NCI-H1105 (cell line): ENCODE measurements at regions not wholly inside any gene's neighbourhood (a gene's known extent, or its start where the extent isn't known, plus 50 kb on each side); places are given as distances from the start of the nearest gene placed in this dataset.
"Not testable (repeated sequence)": the region's sequence is repeated elsewhere in the genome, so short reads cannot be mapped to it uniquely, and the experiment has no call there.

Experiments used
- DNase-seq: peaks from one replicate; lab custom pipeline; 2025; lab: John Stamatoyannopoulos, UW

- no peak for DNase-seq
Observed at GRCh38 chr4:26208237-26208994, 112.4 kb upstream of the RBPJ start.

DNA sequence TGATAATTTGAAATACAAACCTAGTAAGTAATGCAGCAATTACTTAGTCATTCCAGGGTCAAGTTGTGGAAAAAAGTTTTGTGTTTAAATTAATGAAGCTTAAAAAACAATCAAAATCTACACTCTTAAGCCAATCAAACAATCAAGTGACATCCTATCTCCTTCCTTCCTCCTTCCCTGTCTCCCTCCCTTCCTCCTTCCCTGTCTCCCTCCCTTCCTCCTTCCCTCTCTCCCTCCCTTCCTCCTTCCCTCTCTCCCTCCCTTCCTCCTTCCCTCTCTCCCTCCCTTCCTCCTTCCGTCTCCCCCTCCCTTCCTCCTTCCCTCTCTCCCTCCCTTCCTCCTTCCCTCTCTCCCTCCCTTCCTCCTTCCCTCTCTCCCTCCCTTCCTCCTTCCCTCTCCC, 111.4 kb upstream of the RBPJ start:
- DNase-seq, result not testable (repeated sequence)

- no peak for DNase-seq
Observed at GRCh38 chr4:26212528-26212927, 108.3 kb upstream of the RBPJ start.

DNA sequence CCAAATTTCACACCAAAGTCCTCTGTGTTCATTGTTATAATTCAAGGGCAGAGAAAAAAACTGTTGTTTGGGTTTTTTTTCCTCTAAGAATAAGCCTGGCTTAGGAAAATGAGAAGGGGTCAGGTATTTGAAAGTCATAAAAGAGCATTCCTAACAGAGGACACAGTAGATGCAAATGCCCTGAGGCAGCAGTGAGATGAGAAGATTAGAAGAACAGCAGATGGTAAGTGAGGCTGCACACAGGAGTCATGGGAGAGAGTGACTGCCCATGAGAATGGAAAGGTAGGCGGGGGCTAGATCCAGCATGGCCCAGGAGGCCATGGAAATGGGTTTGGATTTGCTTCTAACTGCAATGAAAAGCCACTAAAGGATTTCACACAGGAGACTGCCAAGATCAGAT, 107.5 kb upstream of the RBPJ start:
- no peak for DNase-seq

DNA sequence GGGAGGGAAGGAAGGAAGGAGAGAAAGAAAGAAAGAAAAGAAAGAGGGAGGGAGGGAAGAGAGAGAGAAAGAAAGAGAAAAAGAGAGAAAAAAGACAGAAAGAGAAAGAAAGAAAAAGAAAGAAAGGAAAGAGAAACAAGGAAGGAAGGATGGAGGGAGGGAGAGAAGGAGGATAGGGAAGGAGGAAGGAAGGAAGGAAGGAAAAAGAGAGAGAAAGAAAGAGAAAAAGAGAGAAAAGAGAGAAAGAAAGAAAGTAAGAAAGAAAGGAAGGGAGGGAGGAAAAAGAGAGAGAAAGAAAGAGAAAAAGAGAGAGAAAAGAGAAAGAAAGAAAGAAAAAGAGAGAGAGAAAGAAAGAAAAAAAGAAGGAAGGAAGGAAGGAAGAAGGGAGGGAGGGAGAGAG, 105.8 kb upstream of the RBPJ start:
- DNase-seq, result no peak

- DNase-seq, result no peak
Observed at GRCh38 chr4:26215725-26216124, 105.1 kb upstream of the RBPJ start.

DNA sequence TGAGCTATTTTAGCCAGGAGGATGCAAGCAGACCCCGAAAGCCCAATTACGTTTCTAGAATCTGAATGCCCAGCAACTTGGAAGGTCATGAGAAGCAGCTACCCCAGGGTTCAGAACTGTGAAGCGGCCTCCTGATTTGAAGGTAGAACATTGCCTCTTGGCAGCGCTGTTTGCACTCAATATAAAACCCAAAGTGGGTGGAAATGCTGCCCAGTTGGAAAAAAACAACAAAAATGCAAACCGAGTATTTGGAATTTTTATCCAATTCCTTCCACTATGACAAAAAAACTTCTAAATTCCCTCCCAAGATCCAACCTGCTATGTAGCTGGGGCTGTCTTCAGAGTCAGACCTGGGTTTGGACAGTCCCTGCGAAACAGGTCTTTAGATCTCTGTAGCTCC, 103.3 kb upstream of the RBPJ start:
- DNase-seq, result no peak

DNA sequence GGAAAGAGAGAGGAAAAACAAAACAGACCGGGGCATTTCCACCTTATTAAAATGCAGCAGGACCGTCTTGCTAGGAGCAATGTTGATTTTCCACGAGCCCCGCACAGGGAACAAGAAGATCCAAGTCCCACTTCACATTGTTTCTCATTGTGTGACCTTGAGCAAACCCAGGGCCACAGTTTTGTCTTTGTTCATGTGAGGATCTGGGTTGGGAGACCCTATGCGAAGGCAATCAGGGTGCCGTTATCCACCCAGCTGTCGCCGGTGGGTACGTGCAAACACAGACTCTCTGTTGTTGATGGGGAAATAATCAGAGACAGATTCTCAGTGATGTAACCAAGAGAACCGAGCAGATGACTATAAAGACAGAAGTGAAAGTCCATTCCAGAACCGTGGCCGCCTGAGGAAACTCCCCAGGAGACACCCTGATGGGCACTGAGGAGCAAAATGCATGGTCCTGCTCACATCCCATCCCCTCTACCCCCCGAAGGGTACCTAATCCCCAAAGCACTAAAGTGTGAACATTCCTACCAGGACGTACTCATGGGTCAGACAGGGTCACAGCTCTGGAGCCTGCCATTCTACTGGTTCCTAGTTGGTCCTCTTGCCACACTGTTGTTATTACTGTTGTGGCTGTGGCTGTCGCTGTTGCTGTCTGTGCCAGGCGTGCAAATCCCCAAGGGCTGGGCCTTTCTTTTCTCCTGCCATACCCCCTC, 102.7 kb upstream of the RBPJ start:
- DNase-seq, result no peak

DNA sequence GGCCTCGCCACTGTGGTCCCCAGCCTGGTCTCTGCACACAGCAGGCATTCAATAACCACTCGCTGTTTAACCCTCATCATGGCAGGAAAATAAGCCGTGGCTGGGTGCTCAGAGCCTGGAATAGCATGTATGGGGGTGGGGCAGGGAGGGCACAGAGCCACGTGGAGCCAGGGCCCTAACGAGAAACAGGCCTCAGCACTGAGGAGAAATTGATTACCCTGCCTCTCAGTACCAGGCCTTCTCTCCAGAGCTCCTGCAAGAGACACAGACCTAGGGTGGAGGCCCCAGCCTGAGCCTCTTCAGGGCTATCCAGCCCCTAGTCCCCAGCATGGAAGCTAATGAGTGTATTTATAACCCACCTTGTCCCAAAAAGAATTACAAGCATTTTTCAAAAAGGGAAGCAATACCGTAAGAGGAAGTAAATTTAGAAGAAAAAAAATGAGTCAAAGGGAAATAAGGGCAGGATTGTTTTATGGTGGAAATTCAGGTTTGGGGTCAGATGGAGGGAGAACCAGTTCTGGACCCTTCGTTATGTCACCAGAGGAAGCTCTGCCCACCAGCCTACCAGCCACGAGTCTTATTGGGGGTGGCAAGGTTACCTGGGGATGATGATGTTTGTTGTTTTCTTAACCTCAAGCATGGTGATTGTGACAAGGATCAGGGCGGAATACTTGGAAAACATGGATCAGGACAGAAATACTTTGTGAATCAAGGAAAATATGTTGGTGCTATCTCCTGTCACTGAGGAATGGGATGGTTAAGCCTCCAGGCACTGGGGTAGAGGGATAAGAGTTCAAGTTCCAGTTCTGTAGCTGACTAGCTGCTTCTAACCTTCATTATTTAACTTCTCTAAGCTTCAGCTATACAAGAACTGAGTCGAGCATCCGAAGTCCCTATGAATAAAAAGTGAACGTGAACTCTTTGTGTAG, 101.9 kb upstream of the RBPJ start:
- DNase-seq, result no peak

- no peak for DNase-seq
Observed at GRCh38 chr4:26220696-26221095, 100.1 kb upstream of the RBPJ start.

DNA sequence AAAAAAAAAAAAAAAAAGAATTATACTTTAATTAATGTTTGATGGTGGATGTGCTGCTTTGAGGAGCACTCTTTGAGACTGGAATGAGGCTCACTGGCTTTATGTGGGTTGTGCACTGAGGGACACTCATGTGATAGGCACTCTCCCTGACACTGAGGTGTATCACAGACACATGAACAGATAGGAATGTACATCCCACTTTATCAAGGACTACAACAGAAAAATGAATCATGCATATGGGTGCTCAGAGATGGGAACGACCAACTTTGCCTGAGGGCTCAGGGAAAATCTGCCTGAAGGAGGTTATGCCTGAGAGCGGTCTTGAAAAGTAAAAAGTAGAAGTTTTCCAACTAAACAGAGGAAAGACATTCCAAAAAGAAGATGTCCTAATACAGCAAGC, 97.7 kb upstream of the RBPJ start:
- no peak for DNase-seq

DNA sequence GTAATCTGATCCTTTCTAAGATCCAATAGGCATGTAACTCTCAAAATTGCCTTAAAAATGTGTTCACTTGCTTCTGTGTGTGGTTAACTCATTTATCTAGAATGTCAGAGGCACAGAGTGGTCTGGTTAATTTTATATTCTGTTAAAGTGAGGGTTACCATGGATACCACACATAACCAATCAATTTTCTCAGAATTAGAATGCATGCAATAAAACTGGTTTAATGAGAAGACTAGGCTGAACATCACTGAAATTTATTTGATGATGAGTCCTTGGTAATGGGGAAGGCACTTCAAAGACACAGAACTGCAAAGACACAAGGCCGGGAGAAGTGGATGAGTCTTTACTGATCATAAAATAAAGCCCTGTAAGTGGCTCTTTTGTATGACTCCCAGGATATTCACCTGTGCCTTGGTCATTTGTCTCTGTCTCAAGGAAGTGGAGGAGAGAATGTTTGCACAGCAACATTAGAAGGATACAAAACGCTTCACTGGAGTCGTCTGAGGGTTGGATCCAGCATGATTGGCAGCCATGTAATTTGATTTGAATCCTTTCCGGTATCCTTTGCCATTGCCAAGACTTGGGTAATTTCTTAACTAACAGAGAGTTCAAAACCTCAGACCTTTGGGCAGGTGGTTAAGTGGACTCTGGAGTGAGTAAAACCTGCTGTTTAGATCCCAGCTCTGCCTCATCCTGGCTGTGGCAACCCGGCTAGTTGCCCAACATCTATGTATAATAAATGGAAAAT, 94.0 kb upstream of the RBPJ start:
- DNase-seq, result no peak

DNA sequence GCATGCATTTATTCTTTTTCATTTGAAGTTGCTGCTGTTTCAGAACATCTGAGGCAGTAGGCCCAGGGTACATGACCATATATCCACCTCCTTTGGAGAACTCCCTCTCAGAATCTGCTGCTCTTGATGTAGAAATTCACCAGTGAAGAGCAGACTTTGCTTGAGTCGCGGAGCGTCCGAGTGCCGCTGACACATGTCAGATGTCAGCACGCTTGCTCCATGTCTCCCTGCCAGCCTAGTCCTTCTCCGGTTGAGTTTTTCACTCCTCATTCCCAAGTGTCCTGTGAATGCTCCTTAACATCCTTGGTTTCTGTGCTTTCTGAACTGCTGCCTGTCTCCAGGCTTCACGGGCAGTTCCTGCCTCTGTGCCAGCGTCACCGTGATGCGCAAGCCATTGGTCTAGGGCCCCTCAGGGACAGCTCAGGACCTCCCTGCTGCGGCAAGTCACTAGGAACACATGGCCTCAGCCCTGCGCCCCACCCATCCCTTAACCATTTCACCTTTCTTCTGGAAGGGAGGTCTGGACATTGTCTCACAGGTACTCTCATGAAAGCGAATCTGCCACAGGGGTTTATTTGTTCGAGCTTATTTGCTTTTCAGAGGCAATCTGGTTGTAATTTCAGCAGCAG, 93.1 kb upstream of the RBPJ start:
- DNase-seq, result no peak

- no peak for DNase-seq
Observed at GRCh38 chr4:26228883-26229282, 91.9 kb upstream of the RBPJ start.

DNA sequence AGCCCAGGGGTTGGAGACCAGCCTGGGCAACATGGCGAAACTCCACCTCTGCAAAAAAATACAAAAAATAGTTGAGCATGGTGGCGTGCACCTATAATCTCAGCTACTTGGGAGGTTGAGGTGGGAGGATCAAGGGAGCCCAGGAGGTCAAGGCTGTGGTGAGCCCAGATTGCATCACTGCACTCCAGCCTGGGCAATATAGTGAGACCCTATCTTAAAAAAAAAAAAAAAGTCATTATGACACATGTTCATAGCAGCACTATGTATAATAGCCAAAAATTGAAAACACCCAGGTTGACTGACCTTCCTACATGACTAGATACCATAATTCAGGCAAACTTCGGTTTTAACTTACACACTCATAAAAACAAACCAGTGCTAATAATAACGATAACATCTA, 90.8 kb upstream of the RBPJ start:
- DNase-seq, result no peak

DNA sequence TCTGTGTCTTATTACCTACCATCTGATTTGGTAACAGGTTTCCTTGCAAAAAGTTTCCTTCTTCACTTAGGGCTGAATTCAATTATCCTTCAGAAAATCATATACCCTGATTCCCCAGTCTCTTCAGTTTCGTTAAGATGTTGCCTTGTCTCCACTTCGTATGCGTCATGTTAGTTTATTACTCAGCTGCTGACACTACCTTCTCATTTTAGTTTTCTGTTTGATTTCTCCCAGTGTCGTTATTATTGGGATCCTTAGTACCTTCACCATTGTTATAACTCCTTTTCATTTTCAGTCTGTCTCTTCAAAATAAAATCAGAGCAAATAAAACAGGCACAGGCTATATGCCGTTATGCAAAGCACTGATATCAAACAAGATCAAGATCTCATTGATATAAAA, 87.5 kb upstream of the RBPJ start:
- no peak for DNase-seq

- DNase-seq, result no peak
Observed at GRCh38 chr4:26235500-26235899, 85.3 kb upstream of the RBPJ start.

DNA sequence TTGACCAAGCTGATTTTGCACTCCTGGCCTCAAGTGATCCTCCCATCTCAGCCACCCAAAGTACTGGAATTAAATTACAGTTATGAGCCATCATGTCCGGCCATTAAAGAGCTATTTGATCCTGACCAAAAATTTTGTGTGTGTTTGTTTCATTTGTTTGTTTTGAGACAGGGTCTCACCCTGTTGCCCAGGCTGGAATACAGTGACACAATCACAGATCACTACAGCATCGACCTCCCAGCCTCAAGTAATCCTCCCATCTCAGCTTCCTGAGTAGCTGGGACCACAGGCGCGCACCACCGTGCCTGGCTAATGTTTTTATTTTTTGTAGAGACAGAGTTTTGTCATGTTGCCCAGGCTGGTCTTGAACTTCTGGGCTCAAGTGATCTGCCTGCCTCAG, 82.9 kb upstream of the RBPJ start:
- no peak for DNase-seq

- peak; percentile 75 for DNase-seq
Observed at GRCh38 chr4:26238426-26238777, 82.4 kb upstream of the RBPJ start.

- DNase-seq, result peak; percentile 75
Observed at GRCh38 chr4:26238778-26239679, 81.8 kb upstream of the RBPJ start.

GRCh38 chr4:26239801-26240200, 81.0 kb upstream of the RBPJ start:
- no peak for DNase-seq
